WERI-Rb-1 (cell line): ENCODE measurements at regions not wholly inside any gene's neighbourhood (a gene's known extent, or its start where the extent isn't known, plus 50 kb on each side); places are given as distances from the start of the nearest gene placed in this dataset.

ENCODE experiments used
- DNase-seq: peaks from one replicate; pipeline ENCODE4 v3.0.0-alpha.2; 2020
- H3K27ac ChIP-seq: fragments of 250-450 bp; sonication (Bioruptor Pico); 2 replicates; pipeline ENCODE4 v1.5.1; 2020; ENCODE audit warnings: mild to moderate bottlenecking, moderate library complexity
- H3K27me3 ChIP-seq: fragments of 250-450 bp; sonication (Bioruptor Pico); 2 replicates; pipeline ENCODE4 v1.5.1; 2021; ENCODE audit warnings: mild to moderate bottlenecking, low read depth, moderate library complexity; ENCODE audit not compliant: insufficient read depth, severe bottlenecking
- H3K36me3 ChIP-seq: fragments of 250-450 bp; sonication (Bioruptor Pico); 2 replicates; pipeline ENCODE4 v1.5.1; 2020; ENCODE audit warnings: mild to moderate bottlenecking, moderate library complexity
- H3K4me3 ChIP-seq: 2 replicates; pipeline ENCODE4 v1.5.1; 2011; ENCODE audit warnings: low read depth, mild to moderate bottlenecking, control low read depth, low read length
- H3K9me3 ChIP-seq: fragments of 250-450 bp; sonication (Bioruptor Pico); 2 replicates; pipeline ENCODE4 v1.5.1; 2021; ENCODE audit warnings: mild to moderate bottlenecking, moderate library complexity; ENCODE audit not compliant: severe bottlenecking
- CTCF ChIP-seq: IDR thresholded peaks from 2 replicates; pipeline ENCODE4 v1.5.1; 2011; ENCODE audit warnings: low read depth, mild to moderate bottlenecking, control low read depth, inconsistent platforms, low read length

- no peaks in the 10 kb centered on the region for H3K9me3 ChIP-seq
- H3K27me3 ChIP-seq: no peaks in the 10 kb centered on the region
- no peaks in the 10 kb centered on the region for H3K36me3 ChIP-seq
- H3K4me3 ChIP-seq: no peak overlapping the region
- DNase-seq: no peak
- TF ChIP-seq CTCF: no peak
- no peak overlapping the region for H3K27ac ChIP-seq
Measured at GRCh38 chr7:355568-355967, 65.6 kb downstream of the FOXL3 start.

GRCh38 chr7:356087-356486, 66.1 kb downstream of the FOXL3 start:
- no peak for TF ChIP-seq CTCF
- Histone ChIP-seq H3K27me3 (no peaks in the 10 kb centered on the region), H3K27ac (no peak overlapping the region), H3K36me3 (no peaks in the 10 kb centered on the region), H3K9me3 (no peaks in the 10 kb centered on the region), H3K4me3 (no peak overlapping the region)
- DNase-seq: no peak

- Histone ChIP-seq H3K27me3 (no peaks in the 10 kb centered on the region), H3K27ac (no peak overlapping the region)
Measured at GRCh38 chr7:356691-357462, 66.9 kb downstream of the FOXL3 start.

GRCh38 chr7:357531-358209, 67.7 kb downstream of the FOXL3 start:
- TF ChIP-seq CTCF: no peak
- no peak for DNase-seq
- no peak overlapping the region for H3K4me3 ChIP-seq

More at GRCh38 chr7:356691-357462, 66.9 kb downstream of the FOXL3 start:
- Histone ChIP-seq H3K4me3 (no peak overlapping the region), H3K9me3 (no peaks in the 10 kb centered on the region), H3K36me3 (no peaks in the 10 kb centered on the region)
- no peak for DNase-seq
- TF ChIP-seq CTCF: no peak

GRCh38 chr7:358352-358751, 68.4 kb downstream of the FOXL3 start:
- Histone ChIP-seq H3K27ac (no peak overlapping the region), H3K27me3 (no peaks in the 10 kb centered on the region), H3K36me3 (no peaks in the 10 kb centered on the region), H3K4me3 (no peak overlapping the region), H3K9me3 (no peaks in the 10 kb centered on the region)
- TF ChIP-seq CTCF: no peak
- DNase-seq: no peak

More at GRCh38 chr7:357531-358209, 67.7 kb downstream of the FOXL3 start:
- Histone ChIP-seq H3K9me3 (no peaks in the 10 kb centered on the region), H3K27ac (no peak overlapping the region), H3K27me3 (no peaks in the 10 kb centered on the region), H3K36me3 (no peaks in the 10 kb centered on the region)
